ENCODE measurements at regions not wholly inside any gene's neighbourhood (a gene's known extent, or its start where the extent isn't known, plus 50 kb on each side); places are given as distances from the start of the nearest gene placed in this dataset.

- ChIA-PET RAD21 (ENCODE audit: low non-redundant PET in 1 of 2, low total read pairs in 2 of 2, uncharacterized antibody in 2 of 2, unreplicated experiment in 2 of 2) (no interaction called here), CTCF (no interaction called here), POLR2A (no interaction called here)
- no peaks in the 10 kb centered on the region for H3K4me1 ChIP-seq (ENCODE audit: control insufficient read depth in 1 of 2, insufficient read depth in 2 of 2, low read length in 2 of 2)
- H3K27me3 ChIP-seq (ENCODE audit: insufficient read depth, low read length): no peaks in the 10 kb centered on the region
- no peak overlapping the region for H3K4me3 ChIP-seq (replicated peaks in 1 of 2; ENCODE audit: low read depth in 1 of 2, low read length in 2 of 2)
- H3K4me2 ChIP-seq (ENCODE audit: low read length): no peak overlapping the region
- no peak for ATAC-seq
- TF ChIP-seq POLR2AphosphoS5 (IDR thresholded peaks at IDR 0.05; ENCODE audit: low read depth, low read length) (no peak), EZH2 (IDR thresholded peaks at IDR 0.05) (no peak), SIN3A (IDR thresholded peaks at IDR 0.05; ENCODE audit: low read depth) (no peak), YY1 (IDR thresholded peaks at IDR 0.05; ENCODE audit: extremely low read depth, insufficient replicate concordance, low read depth, low read length) (no peak), FOSL1 (IDR thresholded peaks at IDR 0.05; ENCODE audit: low read depth) (no peak), SRF (IDR thresholded peaks at IDR 0.05; ENCODE audit: low read depth) (no peak), JUND (IDR thresholded peaks at IDR 0.05) (no peak), RAD21 (IDR thresholded peaks at IDR 0.05; ENCODE audit: low read depth) (no peak), ZBTB33 (IDR thresholded peaks at IDR 0.05; ENCODE audit: extremely low read depth, insufficient replicate concordance, low read length) (no peak), EZH2phosphoT487 (IDR thresholded peaks at IDR 0.05; ENCODE audit: borderline replicate concordance) (no peak), SP1 (IDR thresholded peaks at IDR 0.05; ENCODE audit: low read depth) (no peak), TCF7L2 (IDR thresholded peaks at IDR 0.05; ENCODE audit: borderline replicate concordance, extremely low read depth, insufficient read depth, insufficient read length) (no peak), CEBPB (IDR thresholded peaks at IDR 0.05; ENCODE audit: low read depth) (no peak), MAX (IDR thresholded peaks at IDR 0.05) (no peak), ELF1 (IDR thresholded peaks at IDR 0.05; ENCODE audit: borderline replicate concordance, low read depth) (no peak), ATF3 (IDR thresholded peaks at IDR 0.05) (no peak)
- intact Hi-C loops (cut with micrococcal nuclease): no loop called here
- no peak overlapping the region for H2AFZ ChIP-seq (ENCODE audit: low read depth, low read length, poor library complexity, severe bottlenecking)
- no peaks in the 10 kb centered on the region for H3K36me3 ChIP-seq (ENCODE audit: control insufficient read depth in 1 of 2, insufficient read depth in 2 of 2, low read length in 2 of 2)
- DNase-seq (ENCODE audit: low read depth, low spot score): no peak
- BruUV-seq (replicated peaks): no TSS peak
- no peak overlapping the region for H3K9ac ChIP-seq (ENCODE audit: low read length)
- H3K9me3 ChIP-seq (ENCODE audit: control insufficient read depth in 1 of 2, insufficient read depth in 1 of 2, low read depth in 1 of 2, low read length in 2 of 2): no peaks in the 10 kb centered on the region
- H3K27ac ChIP-seq (ENCODE audit: low read depth, low read length): no peak overlapping the region
- no peaks in the 10 kb centered on the region for H3K9me2 ChIP-seq (ENCODE audit: insufficient read depth)
- no peaks in the 10 kb centered on the region for H4K20me1 ChIP-seq (ENCODE audit: insufficient read depth)
- H3K79me2 ChIP-seq (ENCODE audit: insufficient read depth, low read length): no peaks in the 10 kb centered on the region
These were observed 56.4 kb downstream of the KLF12 start for GRCh38 chr13:74077792-74078191.

Measured in HCT116 (cell line).